Sigmoid colon (tissue), 6 donors: ENCODE measurements at regions not wholly inside any gene's neighbourhood (a gene's known extent, or its start where the extent isn't known, plus 50 kb on each side); places are given as distances from the start of the nearest gene placed in this dataset.

ENCODE experiments used
- DNase-seq: peaks from one replicate; pipeline ENCODE4 v3.0.0-alpha.2; 2019
- H3K27ac ChIP-seq, 4 donors: fragments of 200-600 bp; sonication (generic); one replicate each; pipeline ENCODE4 v1.5.1; 2016 to 2019; ENCODE audit warnings: mild to moderate bottlenecking in 1 of 4
- H3K27me3 ChIP-seq, 3 donors: fragments of 200-600 bp; sonication (generic); one replicate each; pipeline ENCODE4 v1.5.1; 2019; ENCODE audit warnings: mild to moderate bottlenecking in 1 of 3
- H3K36me3 ChIP-seq, 4 donors: fragments of 200-600 bp; sonication (generic); one replicate each; pipeline ENCODE4 v1.5.1; 2016 to 2019
- H3K4me1 ChIP-seq, 4 donors: fragments of 200-600 bp; sonication (generic); one replicate each; pipeline ENCODE4 v1.5.1; 2017 to 2019
- H3K4me3 ChIP-seq, 4 donors: fragments of 200-600 bp; sonication (generic); one replicate each; pipeline ENCODE4 v1.5.1; 2017 to 2019; ENCODE audit warnings: mild to moderate bottlenecking in 2 of 4, moderate library complexity in 1 of 4
- H3K9me3 ChIP-seq, 4 donors: fragments of 200-600 bp in 3 of 4; sonication (generic) in 3 of 4; one replicate each; pipeline versions ENCODE4 v1.5.1 to v1.6.1; 2013 to 2019
- EP300 ChIP-seq, 4 donors: sonication (generic); formaldehyde crosslinking; IDR thresholded peaks; one replicate each; pipeline ENCODE4 v1.6.1; 2017; ENCODE audit warnings: antibody characterized with exemption in 4 of 4
- POLR2A ChIP-seq, 2 donors: fragments of 450-650 bp; IDR thresholded peaks; one replicate each; pipeline ENCODE4 v1.6.1; 2016; ENCODE audit warnings: antibody characterized with exemption in 2 of 2, mild to moderate bottlenecking in 2 of 2, moderate library complexity in 2 of 2
- POLR2AphosphoS5 ChIP-seq, 4 donors: sonication (generic); formaldehyde crosslinking; IDR thresholded peaks; one replicate each; pipeline ENCODE4 v1.6.1; 2017; ENCODE audit warnings: antibody characterized with exemption in 4 of 4
- WGBS, 2 donors: extraction: QIAGEN DNeasy Blood & Tissue Kit; methylation state at CpG; one replicate each; pipeline ENCODE4 v1.1.7; 2013; 5-methylcytosine and 5-hydroxymethylcytosine counted together
- intact Hi-C: fragments of 100-400 bp; cut with DNase I; formaldehyde crosslinking; loops from one replicate; pipeline ENCODE4 v1.15.1; 2023
- TF ChIP-seq, protein P1 (sequence below), 4 experiments: fragments of 450-650 bp in 3 of 4; fragments of 200-600 bp in 1 of 4; IDR thresholded peaks; one replicate each; pipeline ENCODE4 v1.5.1; 2016 to 2019; ENCODE audit warnings: antibody characterized with exemption in 4 of 4, mild to moderate bottlenecking in 3 of 4, moderate library complexity in 2 of 4
- donor health status: healthy with polysubstance abuse.
- donor health status: healthy.

GRCh38 chr7:86942081-86942480 lies 117.4 kb downstream of the ELAPOR2 start:
- WGBS, 2 donors, result 79 to 82% methylated on average over 2 of the region's 2 CpGs
- Histone ChIP-seq H3K27ac (no peak overlapping the region), H3K36me3 (no peaks in the 10 kb centered on the region), H3K4me3 (no peak overlapping the region), H3K27me3 (no peaks in the 10 kb centered on the region), H3K9me3 (no peaks in the 10 kb centered on the region), H3K4me1 (no peaks in the 10 kb centered on the region)
- TF ChIP-seq POLR2A (IDR thresholded peaks at IDR 0.05) (no peak), POLR2AphosphoS5 (IDR thresholded peaks at IDR 0.05) (no peak), EP300 (IDR thresholded peaks at IDR 0.05) (no peak)
- TF ChIP-seq, protein P1, sequence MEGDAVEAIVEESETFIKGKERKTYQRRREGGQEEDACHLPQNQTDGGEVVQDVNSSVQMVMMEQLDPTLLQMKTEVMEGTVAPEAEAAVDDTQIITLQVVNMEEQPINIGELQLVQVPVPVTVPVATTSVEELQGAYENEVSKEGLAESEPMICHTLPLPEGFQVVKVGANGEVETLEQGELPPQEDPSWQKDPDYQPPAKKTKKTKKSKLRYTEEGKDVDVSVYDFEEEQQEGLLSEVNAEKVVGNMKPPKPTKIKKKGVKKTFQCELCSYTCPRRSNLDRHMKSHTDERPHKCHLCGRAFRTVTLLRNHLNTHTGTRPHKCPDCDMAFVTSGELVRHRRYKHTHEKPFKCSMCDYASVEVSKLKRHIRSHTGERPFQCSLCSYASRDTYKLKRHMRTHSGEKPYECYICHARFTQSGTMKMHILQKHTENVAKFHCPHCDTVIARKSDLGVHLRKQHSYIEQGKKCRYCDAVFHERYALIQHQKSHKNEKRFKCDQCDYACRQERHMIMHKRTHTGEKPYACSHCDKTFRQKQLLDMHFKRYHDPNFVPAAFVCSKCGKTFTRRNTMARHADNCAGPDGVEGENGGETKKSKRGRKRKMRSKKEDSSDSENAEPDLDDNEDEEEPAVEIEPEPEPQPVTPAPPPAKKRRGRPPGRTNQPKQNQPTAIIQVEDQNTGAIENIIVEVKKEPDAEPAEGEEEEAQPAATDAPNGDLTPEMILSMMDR (IDR thresholded peaks at IDR 0.05), result no peak
- no peak for DNase-seq
- intact Hi-C loops, result loop anchor here (5.0 kb wide), 1 partner anchor 115 kb away; the partner anchor contains the start of gene ELAPOR2

DNA sequence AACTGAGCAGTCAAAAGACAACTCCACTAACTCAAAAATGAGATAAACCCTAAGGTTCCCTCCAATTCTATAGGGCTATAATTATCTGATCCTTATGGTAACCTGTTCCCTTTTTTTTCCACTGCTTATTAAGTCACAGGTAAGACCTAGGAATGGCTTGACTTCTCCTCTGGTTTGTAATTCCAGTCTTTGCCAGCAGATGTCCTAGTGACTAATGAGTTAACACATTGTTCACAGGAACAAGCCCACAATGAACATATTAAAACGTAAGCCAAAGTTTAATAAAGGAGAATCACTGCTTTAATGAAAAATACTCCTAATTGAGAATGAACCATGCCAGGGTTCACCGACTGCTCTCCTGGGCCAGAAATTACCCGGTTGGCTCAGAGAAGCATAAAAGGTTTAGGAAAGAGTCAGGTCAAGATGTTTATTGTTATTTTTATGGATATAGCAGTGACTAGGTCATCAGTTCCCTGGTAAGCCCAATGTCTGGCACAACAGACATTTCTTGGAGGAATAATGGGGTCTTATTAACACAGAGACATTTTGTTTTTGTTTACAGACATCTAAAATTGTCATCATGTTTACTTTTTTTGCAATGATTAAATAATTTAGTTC lies 120.1 kb downstream of the ELAPOR2 start:
- Histone ChIP-seq H3K36me3 (no peaks in the 10 kb centered on the region), H3K27me3 (no peaks in the 10 kb centered on the region), H3K4me3 (no peak overlapping the region), H3K27ac (no peak overlapping the region), H3K4me1 (no peaks in the 10 kb centered on the region), H3K9me3 (no peaks in the 10 kb centered on the region)
- WGBS, 2 donors, result 4 to 20% methylated on average over 3 of the region's 3 CpGs
- TF ChIP-seq POLR2AphosphoS5 (IDR thresholded peaks at IDR 0.05) (no peak), POLR2A (IDR thresholded peaks at IDR 0.05) (no peak)
- TF ChIP-seq, protein P1 (IDR thresholded peaks at IDR 0.05), result peak; percentile 27 to 76 (median 56)
- intact Hi-C loops, result loop anchor here (5.0 kb wide), 2 partner anchors 208 to 298 kb away; no protein-coding TSS in a partner anchor
- DNase-seq, result no peak

GRCh38 chr7:86937363-86937878 lies 122.0 kb downstream of the ELAPOR2 start:
- intact Hi-C loops, result loop anchor here (5.0 kb wide), 2 partner anchors 210 to 300 kb away; no protein-coding TSS in a partner anchor
- H3K27ac ChIP-seq, result no peak overlapping the region
- WGBS, 2 donors, result 64 to 81% methylated on average over 2 of the region's 2 CpGs

DNA sequence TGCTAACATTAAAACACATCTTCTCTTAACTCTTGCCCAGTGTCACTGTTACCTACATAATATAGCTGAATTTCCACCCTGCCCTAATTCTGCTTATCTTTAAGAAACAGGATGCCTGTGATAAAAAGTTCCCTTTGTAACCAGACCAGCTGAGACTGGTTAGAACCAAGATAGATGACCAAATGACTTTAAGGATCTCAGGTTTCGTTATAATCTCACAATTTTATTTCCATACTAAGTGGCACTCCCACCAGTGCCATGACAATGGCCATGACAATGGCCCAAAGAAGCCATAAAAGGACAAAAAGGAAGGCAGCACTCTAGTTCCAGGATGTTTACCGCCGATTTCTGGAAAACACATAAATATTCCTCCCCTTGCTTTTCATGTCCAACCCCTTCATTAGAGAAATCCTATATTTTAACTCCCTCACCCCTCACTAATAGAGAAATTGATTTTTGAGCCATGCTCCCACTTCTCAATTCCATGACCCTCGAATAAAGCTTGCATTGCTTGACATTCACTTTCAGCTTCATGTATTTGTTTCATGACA lies 126.1 kb downstream of the ELAPOR2 start:
- Histone ChIP-seq H3K4me1 (no peaks in the 10 kb centered on the region), H3K27ac (no peak overlapping the region), H3K9me3 (no peaks in the 10 kb centered on the region), H3K27me3 (no peaks in the 10 kb centered on the region), H3K36me3 (no peaks in the 10 kb centered on the region), H3K4me3 (no peak overlapping the region)
- 80 to 86% methylated on average over 4 of the region's 4 CpGs for WGBS, 2 donors
- no peak for DNase-seq
- intact Hi-C loops, result no loop called here
- TF ChIP-seq, protein P1 (IDR thresholded peaks at IDR 0.05), result no peak
- TF ChIP-seq POLR2A (IDR thresholded peaks at IDR 0.05) (no peak), EP300 (IDR thresholded peaks at IDR 0.05) (no peak), POLR2AphosphoS5 (IDR thresholded peaks at IDR 0.05) (no peak)

More at GRCh38 chr7:86937363-86937878, 122.0 kb downstream of the ELAPOR2 start:
- DNase-seq, result no peak
- Histone ChIP-seq H3K9me3 (no peaks in the 10 kb centered on the region), H3K4me3 (no peak overlapping the region), H3K36me3 (no peaks in the 10 kb centered on the region), H3K27me3 (no peaks in the 10 kb centered on the region), H3K4me1 (no peaks in the 10 kb centered on the region)
- TF ChIP-seq, protein P1 (IDR thresholded peaks at IDR 0.05), result no peak
- no peak for TF ChIP-seq EP300 (IDR thresholded peaks at IDR 0.05)
- no peak for TF ChIP-seq POLR2AphosphoS5 (IDR thresholded peaks at IDR 0.05)
- no peak for TF ChIP-seq POLR2A (IDR thresholded peaks at IDR 0.05)
